OCI-LY7 (cell line): ENCODE measurements at regions not wholly inside any gene's neighbourhood (a gene's known extent, or its start where the extent isn't known, plus 50 kb on each side); places are given as distances from the start of the nearest gene placed in this dataset.

Experiments used
- BruUV-seq: library from RNA; stranded (reverse); fragments of 400-500 nt; replicated peaks from 2 replicates; lab custom pipeline; 2021; lab: Mats Ljungman, UMichigan
- CTCF ChIA-PET: fragments of 300-600 bp; sonication (Branson Sonifier 250); formaldehyde crosslinking; loops from one replicate; lab custom pipeline; 2022; ENCODE audit warnings: antibody characterized with exemption; ENCODE audit not compliant: unreplicated experiment; lab: Charles Lee
- POLR2A ChIA-PET: fragments of 300-600 bp; sonication (Branson Sonifier 250); formaldehyde crosslinking; loops from one replicate; lab custom pipeline; 2022; ENCODE audit warnings: antibody characterized with exemption; lab: Charles Lee
- DNase-seq: peaks from one replicate; pipeline ENCODE4 v3.0.0-alpha.2; 2015; ENCODE audit warnings: low spot score
- H2AFZ ChIP-seq: fragments of 200-600 bp; sonication (generic), shearing (Covaris generic); 2 replicates; pipeline ENCODE4 v1.6.1; 2014; ENCODE audit warnings: mild to moderate bottlenecking, antibody characterized with exemption, low read length, moderate library complexity
- H3K27ac ChIP-seq: fragments of 200-600 bp; sonication (generic); 2 replicates; pipeline ENCODE4 v1.5.1; 2014; ENCODE audit warnings: mixed run types, low read depth, mild to moderate bottlenecking, moderate library complexity, low read length, inconsistent platforms; ENCODE audit not compliant: poor library complexity, severe bottlenecking
- H3K36me3 ChIP-seq: fragments of 200-600 bp; sonication (generic); 2 replicates; pipeline ENCODE4 v1.6.1; 2014; ENCODE audit warnings: mild to moderate bottlenecking, antibody characterized with exemption, low read length, moderate library complexity, mixed read lengths; ENCODE audit not compliant: insufficient read depth
- H3K4me1 ChIP-seq: fragments of 200-600 bp; sonication (generic); 2 replicates; pipeline ENCODE4 v1.5.1; 2014; ENCODE audit warnings: mild to moderate bottlenecking, low read length; ENCODE audit not compliant: insufficient read depth, poor library complexity, severe bottlenecking
- H3K4me2 ChIP-seq: fragments of 200-600 bp; sonication (generic); 2 replicates; pipeline ENCODE4 v1.6.1; 2014; ENCODE audit warnings: mild to moderate bottlenecking, low read length
- H3K4me3 ChIP-seq: fragments of 200-600 bp; sonication (generic); 2 replicates; pipeline ENCODE4 v1.5.1; 2014; ENCODE audit warnings: mild to moderate bottlenecking, low read depth, low read length; ENCODE audit not compliant: poor library complexity, severe bottlenecking
- H3K79me2 ChIP-seq: fragments of 200-600 bp; sonication (generic); 2 replicates; pipeline ENCODE4 v1.6.1; 2016; ENCODE audit warnings: low read depth, mild to moderate bottlenecking, low read length, moderate library complexity, mixed read lengths; ENCODE audit not compliant: insufficient read depth
- H3K9me2 ChIP-seq: fragments of 200-600 bp; sonication (generic); 2 replicates; pipeline ENCODE4 v1.6.1; 2016; ENCODE audit warnings: mild to moderate bottlenecking, low read length, mixed read lengths; ENCODE audit not compliant: insufficient read depth
- H3K9me3 ChIP-seq: fragments of 200-600 bp; sonication (generic); 2 replicates; pipeline ENCODE4 v1.6.1; 2014; ENCODE audit warnings: mild to moderate bottlenecking, mixed run types, low read length, mixed read lengths
- H4K20me1 ChIP-seq: fragments of 200-600 bp; sonication (generic); 2 replicates; pipeline ENCODE4 v1.6.1; 2014; ENCODE audit warnings: mild to moderate bottlenecking, antibody characterized with exemption, low read length, moderate library complexity, mixed read lengths; ENCODE audit not compliant: insufficient read depth
- EZH2phosphoT487 ChIP-seq: fragments of 200-600 bp; sonication (generic); IDR thresholded peaks from 2 replicates; pipeline ENCODE4 v1.6.1; 2018; ENCODE audit warnings: low read depth, borderline replicate concordance, mild to moderate bottlenecking, mixed run types, antibody characterized with exemption, low read length, moderate library complexity, mixed read lengths
- intact Hi-C: fragments of 100-400 bp; cut with micrococcal nuclease; formaldehyde crosslinking; loops from one replicate; pipeline ENCODE4 v1.10.0; 2022; ENCODE audit not compliant: unreplicated experiment
- TF ChIP-seq, protein P1 (sequence below): fragments of 200-600 bp; sonication (generic); conservative IDR thresholded peaks from 2 replicates; pipeline ENCODE4 v1.5.1; 2014; ENCODE audit warnings: mild to moderate bottlenecking, antibody characterized with exemption, low read length, moderate library complexity, mixed read lengths

DNA sequence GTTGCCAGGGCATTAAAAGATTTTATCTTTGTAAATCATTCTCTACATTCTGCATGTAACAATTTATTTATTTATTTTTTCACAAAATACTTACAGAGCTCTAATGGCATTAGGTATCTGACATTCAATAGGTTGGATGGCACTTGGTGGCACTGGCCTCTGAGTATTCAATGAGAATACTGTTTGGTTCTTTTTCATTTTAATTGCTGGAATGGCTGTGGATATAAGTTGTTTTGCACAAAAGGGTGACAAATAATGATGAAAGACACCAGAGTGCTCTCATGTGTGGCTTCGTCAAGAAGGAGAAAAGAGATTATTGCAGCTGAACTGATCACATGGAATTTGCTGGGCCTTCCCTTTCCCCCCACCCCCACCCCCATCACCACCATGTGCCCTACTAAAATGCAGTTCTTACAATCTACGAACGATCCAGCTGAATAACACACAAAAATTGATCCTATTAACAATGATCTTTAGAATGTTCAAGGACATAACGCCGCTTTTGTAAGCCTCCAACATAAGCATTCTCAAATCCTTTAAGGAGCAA, 195.2 kb upstream of the POU3F2 start:
- no peaks in the 10 kb centered on the region for H3K4me1 ChIP-seq
- no peak for TF ChIP-seq EZH2phosphoT487
- TF ChIP-seq, protein P1, sequence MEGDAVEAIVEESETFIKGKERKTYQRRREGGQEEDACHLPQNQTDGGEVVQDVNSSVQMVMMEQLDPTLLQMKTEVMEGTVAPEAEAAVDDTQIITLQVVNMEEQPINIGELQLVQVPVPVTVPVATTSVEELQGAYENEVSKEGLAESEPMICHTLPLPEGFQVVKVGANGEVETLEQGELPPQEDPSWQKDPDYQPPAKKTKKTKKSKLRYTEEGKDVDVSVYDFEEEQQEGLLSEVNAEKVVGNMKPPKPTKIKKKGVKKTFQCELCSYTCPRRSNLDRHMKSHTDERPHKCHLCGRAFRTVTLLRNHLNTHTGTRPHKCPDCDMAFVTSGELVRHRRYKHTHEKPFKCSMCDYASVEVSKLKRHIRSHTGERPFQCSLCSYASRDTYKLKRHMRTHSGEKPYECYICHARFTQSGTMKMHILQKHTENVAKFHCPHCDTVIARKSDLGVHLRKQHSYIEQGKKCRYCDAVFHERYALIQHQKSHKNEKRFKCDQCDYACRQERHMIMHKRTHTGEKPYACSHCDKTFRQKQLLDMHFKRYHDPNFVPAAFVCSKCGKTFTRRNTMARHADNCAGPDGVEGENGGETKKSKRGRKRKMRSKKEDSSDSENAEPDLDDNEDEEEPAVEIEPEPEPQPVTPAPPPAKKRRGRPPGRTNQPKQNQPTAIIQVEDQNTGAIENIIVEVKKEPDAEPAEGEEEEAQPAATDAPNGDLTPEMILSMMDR = no peak
- H3K9me2 ChIP-seq = no peaks in the 10 kb centered on the region
- H3K27ac ChIP-seq = no peak overlapping the region
- H3K36me3 ChIP-seq = no peaks in the 10 kb centered on the region
- H4K20me1 ChIP-seq = no peaks in the 10 kb centered on the region
- no peaks in the 10 kb centered on the region for H3K9me3 ChIP-seq
- H3K4me2 ChIP-seq = no peak overlapping the region
- no peak overlapping the region for H2AFZ ChIP-seq
- intact Hi-C loops = no loop called here
- DNase-seq = no peak
- CTCF ChIA-PET = no interaction called here
- BruUV-seq = no TSS peak
- POLR2A ChIA-PET = no interaction called here
- no peak overlapping the region for H3K4me3 ChIP-seq
- H3K79me2 ChIP-seq = no peaks in the 10 kb centered on the region

DNA sequence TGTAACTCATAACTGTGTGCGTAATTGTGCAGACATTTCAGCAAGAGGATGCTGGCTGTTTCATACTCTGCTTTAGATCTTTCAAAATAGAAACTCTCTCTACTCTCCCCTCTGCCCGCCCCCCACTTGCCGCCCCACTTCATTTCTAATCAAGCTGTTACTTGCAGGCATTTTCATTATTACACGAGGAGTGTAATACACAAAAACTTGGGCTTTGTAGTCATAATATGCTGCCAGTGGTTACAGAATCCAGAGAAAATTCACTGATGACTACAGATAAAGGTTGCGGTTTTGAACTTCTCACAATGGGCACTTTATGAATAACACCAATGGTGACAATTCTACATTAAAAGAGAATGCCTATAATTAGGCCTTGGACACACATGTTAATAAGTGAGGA, 194.0 kb upstream of the POU3F2 start:
- CTCF ChIA-PET = no interaction called here
- Histone ChIP-seq H2AFZ (no peak overlapping the region), H3K9me2 (no peaks in the 10 kb centered on the region), H3K79me2 (no peaks in the 10 kb centered on the region), H4K20me1 (no peaks in the 10 kb centered on the region), H3K4me3 (no peak overlapping the region), H3K4me2 (no peak overlapping the region), H3K27ac (no peak overlapping the region), H3K36me3 (no peaks in the 10 kb centered on the region), H3K4me1 (no peaks in the 10 kb centered on the region), H3K9me3 (no peaks in the 10 kb centered on the region)
- intact Hi-C loops = no loop called here
- POLR2A ChIA-PET = no interaction called here
- BruUV-seq = no TSS peak
- TF ChIP-seq EZH2phosphoT487 = no peak
- TF ChIP-seq, protein P1 = no peak
- no peak for DNase-seq

DNA sequence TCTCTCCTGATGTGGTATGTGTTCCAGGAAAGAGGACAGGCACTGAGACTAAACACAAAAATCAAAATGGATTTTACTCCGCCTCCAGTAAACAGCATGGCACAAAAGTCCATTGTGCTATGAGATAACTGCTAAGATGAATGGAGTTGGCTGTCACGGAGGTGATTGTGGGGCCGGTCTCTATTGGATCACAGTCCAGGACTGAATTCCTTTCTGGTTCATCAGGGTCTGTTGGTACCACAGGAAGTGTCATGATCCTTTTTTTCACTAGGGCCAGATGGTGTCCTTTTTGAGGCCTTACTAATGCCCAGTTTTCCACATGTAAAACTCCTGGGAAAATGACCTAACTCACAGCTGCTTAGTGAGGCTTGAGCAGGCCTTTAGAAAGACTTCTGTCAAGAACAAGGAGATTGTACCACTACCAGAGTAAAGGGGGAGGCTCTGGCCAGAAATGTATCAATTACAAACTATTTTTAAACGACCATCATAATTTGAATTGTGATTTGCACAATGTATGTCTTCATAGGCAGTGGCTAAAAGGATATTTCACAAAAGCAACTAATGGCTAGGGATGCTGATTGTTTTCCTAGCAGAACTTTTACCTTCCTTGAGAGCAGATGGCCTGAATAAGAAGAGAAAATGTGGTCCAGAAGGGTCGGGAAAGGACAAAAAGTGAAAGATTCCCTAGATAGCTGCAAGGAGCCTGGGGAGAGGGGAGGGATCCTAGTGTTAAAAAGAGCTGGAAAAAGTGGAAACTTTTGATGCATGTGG, 192.2 kb upstream of the POU3F2 start:
- Histone ChIP-seq H3K9me3 (no peaks in the 10 kb centered on the region), H3K27ac (no peak overlapping the region), H3K4me3 (no peak overlapping the region), H3K9me2 (no peaks in the 10 kb centered on the region), H3K4me1 (no peaks in the 10 kb centered on the region), H4K20me1 (no peaks in the 10 kb centered on the region), H3K4me2 (no peak overlapping the region), H3K79me2 (no peaks in the 10 kb centered on the region), H2AFZ (no peak overlapping the region), H3K36me3 (no peaks in the 10 kb centered on the region)
- no TSS peak for BruUV-seq
- DNase-seq = no peak
- intact Hi-C loops = no loop called here
- ChIA-PET POLR2A (no interaction called here), CTCF (no interaction called here)
- TF ChIP-seq, protein P1 = no peak
- TF ChIP-seq EZH2phosphoT487 = no peak
